RWPE1 (cell line): ENCODE measurements at regions not wholly inside any gene's neighbourhood (a gene's known extent, or its start where the extent isn't known, plus 50 kb on each side); places are given as distances from the start of the nearest gene placed in this dataset.

Experiments used
- CTCF ChIA-PET: fragments of 350-600 bp; sonication (Branson Sonifier 250); formaldehyde crosslinking; extraction: SDS; loops from one replicate; lab custom pipeline; 2021; lab: Yijun Ruan, JAX
- POLR2A ChIA-PET: fragments of 400-600 bp; formaldehyde crosslinking; extraction: SDS; loops from one replicate; lab custom pipeline; 2020; ENCODE audit warnings: antibody characterized with exemption; ENCODE audit not compliant: low non-redundant PET; lab: Yijun Ruan, JAX
- DNase-seq: peaks from one replicate; pipeline ENCODE4 v3.0.0; 2012; ENCODE audit warnings: low spot score
- H3K27ac ChIP-seq: fragments of 450-650 bp; 2 replicates; pipeline ENCODE4 v1.5.1; 2017
- TF ChIP-seq, protein P1 (sequence below): fragments of 450-650 bp; conservative IDR thresholded peaks from 2 replicates; pipeline ENCODE4 v1.5.1; 2017; ENCODE audit warnings: low read depth, mild to moderate bottlenecking

DNA sequence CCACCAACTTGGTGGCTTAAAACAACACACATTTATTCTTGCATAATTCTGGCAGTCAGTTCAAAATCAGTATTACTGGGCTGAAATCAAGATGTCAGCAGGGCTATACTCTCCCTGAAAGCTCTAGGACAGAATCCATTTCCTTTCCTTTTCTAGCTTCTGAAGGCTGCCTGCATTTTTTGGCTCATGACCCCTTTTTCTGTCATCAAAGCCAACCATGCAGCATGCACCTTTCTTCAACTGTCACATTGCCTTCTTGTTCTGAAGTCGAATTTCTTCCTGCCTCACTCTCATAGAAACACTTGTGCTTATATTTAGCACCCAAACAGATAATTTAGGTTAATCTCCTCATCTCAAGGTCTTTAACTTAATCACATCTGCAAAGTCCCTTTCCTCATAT is 79.8 kb upstream of the PPP1R2C start:
- POLR2A ChIA-PET = no interaction called here
- TF ChIP-seq, protein P1, sequence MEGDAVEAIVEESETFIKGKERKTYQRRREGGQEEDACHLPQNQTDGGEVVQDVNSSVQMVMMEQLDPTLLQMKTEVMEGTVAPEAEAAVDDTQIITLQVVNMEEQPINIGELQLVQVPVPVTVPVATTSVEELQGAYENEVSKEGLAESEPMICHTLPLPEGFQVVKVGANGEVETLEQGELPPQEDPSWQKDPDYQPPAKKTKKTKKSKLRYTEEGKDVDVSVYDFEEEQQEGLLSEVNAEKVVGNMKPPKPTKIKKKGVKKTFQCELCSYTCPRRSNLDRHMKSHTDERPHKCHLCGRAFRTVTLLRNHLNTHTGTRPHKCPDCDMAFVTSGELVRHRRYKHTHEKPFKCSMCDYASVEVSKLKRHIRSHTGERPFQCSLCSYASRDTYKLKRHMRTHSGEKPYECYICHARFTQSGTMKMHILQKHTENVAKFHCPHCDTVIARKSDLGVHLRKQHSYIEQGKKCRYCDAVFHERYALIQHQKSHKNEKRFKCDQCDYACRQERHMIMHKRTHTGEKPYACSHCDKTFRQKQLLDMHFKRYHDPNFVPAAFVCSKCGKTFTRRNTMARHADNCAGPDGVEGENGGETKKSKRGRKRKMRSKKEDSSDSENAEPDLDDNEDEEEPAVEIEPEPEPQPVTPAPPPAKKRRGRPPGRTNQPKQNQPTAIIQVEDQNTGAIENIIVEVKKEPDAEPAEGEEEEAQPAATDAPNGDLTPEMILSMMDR = no peak
- no peak overlapping the region for H3K27ac ChIP-seq
- CTCF ChIA-PET = no interaction called here
- DNase-seq = no peak

DNA sequence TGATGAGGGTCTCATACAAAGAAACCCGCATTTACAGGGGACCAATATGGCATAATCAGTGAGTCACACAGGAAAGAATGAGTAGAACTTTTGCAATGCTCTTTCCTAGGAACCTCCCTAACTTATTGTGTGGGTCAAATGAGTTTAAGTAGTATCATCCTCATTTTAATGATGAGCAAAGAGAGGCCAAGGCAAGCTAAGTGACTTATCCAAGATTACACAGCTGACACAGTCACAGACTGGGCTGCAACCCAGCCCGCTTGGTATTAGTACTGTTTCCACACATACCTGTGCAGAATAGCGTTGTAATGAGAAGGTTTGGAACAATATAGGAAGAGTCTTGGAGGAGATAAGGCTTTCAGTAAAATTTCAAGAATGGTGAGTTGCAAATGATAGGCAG is 91.0 kb upstream of the PPP1R2C start:
- no peak overlapping the region for H3K27ac ChIP-seq
- TF ChIP-seq, protein P1 = no peak
- ChIA-PET CTCF (no interaction called here), POLR2A (no interaction called here)
- DNase-seq = no peak

DNA sequence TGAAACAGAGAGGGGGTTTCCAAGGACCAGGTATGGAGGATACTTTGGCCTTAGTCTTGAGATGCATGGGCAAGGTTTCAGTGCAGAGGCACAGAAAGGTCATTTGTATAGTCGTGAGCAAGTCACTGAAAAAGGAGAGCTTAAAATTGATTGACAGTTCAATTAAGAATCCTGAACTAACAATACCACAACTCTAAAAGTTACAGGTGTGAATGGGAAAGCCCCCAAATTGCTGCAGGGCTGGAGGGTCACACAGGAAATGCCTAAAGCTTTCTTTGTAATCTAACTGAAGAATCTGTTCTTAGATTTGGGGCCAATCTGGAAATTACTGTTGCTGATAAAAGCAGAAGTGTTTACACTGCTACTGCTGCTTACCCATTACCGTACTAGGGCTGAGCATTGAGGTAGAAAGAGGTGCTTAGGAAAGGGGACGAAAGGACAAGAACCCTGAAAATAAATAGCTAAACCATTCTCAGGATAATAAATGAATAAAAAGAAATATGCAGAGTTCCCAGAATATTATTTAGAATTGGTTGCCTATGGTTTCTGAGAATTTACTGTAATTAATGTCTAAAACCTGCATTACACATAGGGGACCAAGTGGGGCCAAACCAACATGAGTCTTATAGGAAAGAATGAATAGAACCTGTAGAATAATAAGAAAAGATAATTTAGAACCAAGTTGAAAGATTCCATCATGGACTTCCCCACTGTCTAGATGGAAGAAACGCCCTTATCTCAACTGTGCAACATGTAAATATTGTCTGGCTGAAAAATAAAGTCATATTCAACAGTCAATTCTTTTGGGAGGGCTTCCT is 91.9 kb upstream of the PPP1R2C start:
- H3K27ac ChIP-seq = no peak overlapping the region
- DNase-seq = no peak
- CTCF ChIA-PET = interaction anchor here (0.6 kb wide), 1 partner anchor 1929 kb away, joined by 5 read pairs; no protein-coding TSS in a partner anchor
- POLR2A ChIA-PET = no interaction called here
- TF ChIP-seq, protein P1 = no peak

DNA sequence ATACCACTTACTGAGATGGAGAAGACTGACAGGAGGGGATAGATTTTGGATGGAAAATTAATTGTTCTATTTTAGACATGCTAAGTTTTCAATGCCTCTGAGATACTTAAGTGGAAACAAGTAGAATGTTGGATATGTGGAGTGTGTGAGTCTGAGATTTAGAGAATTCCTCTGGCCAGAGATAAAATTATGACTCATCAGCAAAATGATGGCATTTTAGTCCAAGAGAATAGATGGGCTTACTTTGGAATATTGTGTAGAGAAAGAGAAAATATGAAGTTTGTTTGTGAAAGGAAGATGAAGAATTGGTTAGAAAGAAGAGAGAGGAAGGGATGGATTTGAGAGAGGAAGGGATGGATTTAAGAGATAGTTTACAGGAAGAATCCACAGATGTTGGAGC is 108.6 kb upstream of the PPP1R2C start:
- CTCF ChIA-PET = no interaction called here
- TF ChIP-seq, protein P1 = no peak
- no peak for DNase-seq
- POLR2A ChIA-PET = no interaction called here
- no peak overlapping the region for H3K27ac ChIP-seq

DNA sequence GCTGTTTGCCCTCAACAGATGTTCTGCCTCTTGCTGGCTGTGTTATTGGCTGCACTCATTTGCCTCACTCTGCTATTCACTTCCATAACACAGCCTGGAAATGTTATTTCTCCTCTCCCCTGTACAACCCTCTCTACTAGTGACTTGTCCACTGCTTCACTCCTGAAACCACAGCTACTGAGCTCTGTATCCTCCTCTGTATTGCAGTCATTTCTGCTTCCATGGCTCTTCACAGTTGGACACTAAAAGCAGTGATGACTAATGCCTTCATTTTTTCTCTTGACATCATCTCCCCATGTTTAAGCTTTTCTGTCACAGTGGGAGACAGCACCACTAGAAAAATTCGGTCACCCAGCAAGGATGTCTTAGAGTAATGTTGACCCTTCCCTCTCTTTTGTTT is 123.0 kb upstream of the PPP1R2C start:
- no peak overlapping the region for H3K27ac ChIP-seq
- ChIA-PET CTCF (no interaction called here), POLR2A (no interaction called here)
- TF ChIP-seq, protein P1 = no peak
- no peak for DNase-seq

DNA sequence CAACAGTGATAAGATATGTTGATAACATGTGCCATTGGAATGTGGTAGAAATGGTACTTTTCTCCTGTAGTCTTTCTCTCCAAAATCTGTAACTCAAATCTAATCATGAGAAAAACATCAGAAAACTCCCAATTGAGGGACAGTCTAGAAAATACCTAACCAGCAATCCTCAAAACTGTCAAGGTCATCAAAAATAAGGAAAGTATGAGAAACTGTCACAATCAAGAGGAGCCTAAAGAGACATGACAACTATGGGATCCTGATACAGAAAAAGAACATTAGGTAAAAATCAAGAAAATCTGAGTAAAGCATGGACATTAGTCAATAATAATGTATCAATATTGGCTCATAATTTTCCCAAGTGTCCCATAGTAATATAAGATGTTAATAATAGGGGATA is 124.5 kb upstream of the PPP1R2C start:
- CTCF ChIA-PET = no interaction called here
- no peak overlapping the region for H3K27ac ChIP-seq
- no peak for DNase-seq
- TF ChIP-seq, protein P1 = no peak
- POLR2A ChIA-PET = no interaction called here
